A673 (cell line): ENCODE measurements at regions not wholly inside any gene's neighbourhood (a gene's known extent, or its start where the extent isn't known, plus 50 kb on each side); places are given as distances from the start of the nearest gene placed in this dataset.

ENCODE experiments used
- EZH2 ChIP-seq: fragments of 200-600 bp; sonication (generic); IDR thresholded peaks from 2 replicates; pipeline ENCODE4 v1.6.1; 2017; ENCODE audit warnings: borderline replicate concordance, low read depth, mild to moderate bottlenecking, mixed read lengths, antibody characterized with exemption, low read length; ENCODE audit not compliant: poor library complexity, severe bottlenecking
- TF ChIP-seq, protein P1 (sequence below): fragments of 300-800, 200-600 bp; sonication (generic); conservative IDR thresholded peaks from 2 replicates; pipeline ENCODE4 v1.5.1; 2017; ENCODE audit warnings: low read depth, mild to moderate bottlenecking, antibody characterized with exemption, low read length, moderate library complexity, mixed read lengths

DNA sequence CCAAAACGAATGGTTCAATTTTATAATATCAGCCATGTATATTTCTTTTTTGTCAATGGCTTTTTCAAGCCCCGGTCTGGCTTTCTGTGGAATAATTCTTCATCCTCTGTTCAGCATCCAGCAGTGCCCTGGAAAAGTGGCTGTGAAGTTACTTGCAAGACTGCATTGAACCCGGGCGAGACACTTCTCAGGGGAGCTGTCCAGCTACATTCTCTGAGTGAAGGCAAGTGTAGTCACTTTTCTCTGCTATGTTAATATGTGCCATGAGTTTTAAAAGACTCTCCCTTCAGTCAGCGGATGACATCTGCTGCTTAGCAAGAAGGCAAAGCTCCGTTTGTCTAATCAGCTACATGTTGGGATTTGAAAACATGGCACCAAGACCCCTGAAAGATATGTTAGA, 81.3 kb upstream of the RGMA start:
- TF ChIP-seq, protein P1, sequence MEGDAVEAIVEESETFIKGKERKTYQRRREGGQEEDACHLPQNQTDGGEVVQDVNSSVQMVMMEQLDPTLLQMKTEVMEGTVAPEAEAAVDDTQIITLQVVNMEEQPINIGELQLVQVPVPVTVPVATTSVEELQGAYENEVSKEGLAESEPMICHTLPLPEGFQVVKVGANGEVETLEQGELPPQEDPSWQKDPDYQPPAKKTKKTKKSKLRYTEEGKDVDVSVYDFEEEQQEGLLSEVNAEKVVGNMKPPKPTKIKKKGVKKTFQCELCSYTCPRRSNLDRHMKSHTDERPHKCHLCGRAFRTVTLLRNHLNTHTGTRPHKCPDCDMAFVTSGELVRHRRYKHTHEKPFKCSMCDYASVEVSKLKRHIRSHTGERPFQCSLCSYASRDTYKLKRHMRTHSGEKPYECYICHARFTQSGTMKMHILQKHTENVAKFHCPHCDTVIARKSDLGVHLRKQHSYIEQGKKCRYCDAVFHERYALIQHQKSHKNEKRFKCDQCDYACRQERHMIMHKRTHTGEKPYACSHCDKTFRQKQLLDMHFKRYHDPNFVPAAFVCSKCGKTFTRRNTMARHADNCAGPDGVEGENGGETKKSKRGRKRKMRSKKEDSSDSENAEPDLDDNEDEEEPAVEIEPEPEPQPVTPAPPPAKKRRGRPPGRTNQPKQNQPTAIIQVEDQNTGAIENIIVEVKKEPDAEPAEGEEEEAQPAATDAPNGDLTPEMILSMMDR, result no peak
- TF ChIP-seq EZH2, result no peak
